ENCODE measurements at regions not wholly inside any gene's neighbourhood (a gene's known extent, or its start where the extent isn't known, plus 50 kb on each side); places are given as distances from the start of the nearest gene placed in this dataset.

- TF ChIP-seq SUZ12 (IDR thresholded peaks at IDR 0.05; ENCODE audit: extremely low read depth, insufficient read depth, insufficient read length) (no peak), YY1 (IDR thresholded peaks at IDR 0.05; ENCODE audit: insufficient read depth, insufficient read length) (no peak)
Measured at GRCh38 chr12:89187507-89187906, 164.8 kb downstream of the DUSP6 start.
